Transverse colon (tissue), 4 donors: ENCODE measurements at regions not wholly inside any gene's neighbourhood (a gene's known extent, or its start where the extent isn't known, plus 50 kb on each side); places are given as distances from the start of the nearest gene placed in this dataset.

Experiments
- DNase-seq: peaks from one replicate; pipeline ENCODE4 v3.0.0-alpha.2; 2019
- H3K27ac ChIP-seq, 4 donors: fragments of 200-600 bp; sonication (generic); 2 replicates each; pipeline ENCODE4 v1.5.1; 2016 to 2018; ENCODE audit warnings: inconsistent platforms in 4 of 4
- H3K27me3 ChIP-seq: fragments of 200-600 bp; sonication (generic); 2 replicates; pipeline ENCODE4 v1.5.1; 2017; ENCODE audit warnings: inconsistent platforms
- H3K36me3 ChIP-seq, 4 donors: fragments of 200-600 bp; sonication (generic); 2 replicates each; pipeline ENCODE4 v1.5.1; 2017 to 2019; ENCODE audit warnings: inconsistent platforms in 4 of 4
- H3K4me1 ChIP-seq, 4 donors: fragments of 200-600 bp; sonication (generic); 2 replicates each; pipeline ENCODE4 v1.5.1; 2017 to 2020; ENCODE audit warnings: inconsistent platforms in 4 of 4
- H3K4me3 ChIP-seq, 4 donors: fragments of 200-600 bp; sonication (generic); 1 replicate in 1 of 4; 2 replicates in 3 of 4; pipeline versions ENCODE4 v1.5.1 to v1.6.1; 2017 to 2019; ENCODE audit warnings: inconsistent platforms in 4 of 4
- H3K9me3 ChIP-seq, 2 donors: fragments of 200-600 bp; sonication (generic); 2 replicates each; pipeline ENCODE4 v1.5.1; 2017 to 2019; ENCODE audit warnings: inconsistent platforms in 2 of 2
- CTCF ChIP-seq, 5 experiments: fragments of 200-600 bp in 3 of 5; fragments of 450-650 bp in 2 of 5; sonication (generic) in 3 of 5; IDR thresholded peaks; 1 replicate in 2 of 5; 2 replicates in 3 of 5; pipeline ENCODE4 v1.5.1; 2016 to 2017; ENCODE audit warnings: antibody characterized with exemption in 5 of 5, inconsistent platforms in 3 of 5, mild to moderate bottlenecking in 2 of 5, moderate library complexity in 1 of 5
- EP300 ChIP-seq: sonication (generic); formaldehyde crosslinking; IDR thresholded peaks from one replicate; pipeline ENCODE4 v1.6.1; 2017; ENCODE audit warnings: antibody characterized with exemption, low read depth
- POLR2A ChIP-seq: fragments of 450-650 bp; IDR thresholded peaks from one replicate; pipeline ENCODE4 v1.6.1; 2016; ENCODE audit warnings: antibody characterized with exemption, mild to moderate bottlenecking, moderate library complexity
- POLR2AphosphoS5 ChIP-seq, 3 donors: sonication (generic); formaldehyde crosslinking; IDR thresholded peaks; one replicate each; pipeline ENCODE4 v1.6.1; 2016; ENCODE audit warnings: antibody characterized with exemption in 3 of 3
- WGBS, 2 donors: methylation state at CpG; one replicate each; pipeline ENCODE4 v1.1.5; 2018; ENCODE audit warnings: low coverage in 1 of 2; 5-methylcytosine and 5-hydroxymethylcytosine counted together
- in situ Hi-C, 4 donors: fragments of 200-750 bp; cut with MboI; loops; one replicate each; pipeline versions ENCODE4 v1.15.0 to v1.15.1; 2017; ENCODE audit warnings: low sequenced_read_pairs in 3 of 4, low pct_ligation_motif_present in 1 of 4, low pct_unique_long_range_greater_than_20kb in 1 of 4
- intact Hi-C: fragments of 100-400 bp; cut with DNase I; formaldehyde crosslinking; loops from one replicate; pipeline ENCODE4 v1.15.1; 2023; ENCODE audit warnings: low total_unique reads

- intact Hi-C loops, result no loop called here
Observed at GRCh38 chr2:191582355-191582754, 95.6 kb upstream of the NABP1 start.

DNA sequence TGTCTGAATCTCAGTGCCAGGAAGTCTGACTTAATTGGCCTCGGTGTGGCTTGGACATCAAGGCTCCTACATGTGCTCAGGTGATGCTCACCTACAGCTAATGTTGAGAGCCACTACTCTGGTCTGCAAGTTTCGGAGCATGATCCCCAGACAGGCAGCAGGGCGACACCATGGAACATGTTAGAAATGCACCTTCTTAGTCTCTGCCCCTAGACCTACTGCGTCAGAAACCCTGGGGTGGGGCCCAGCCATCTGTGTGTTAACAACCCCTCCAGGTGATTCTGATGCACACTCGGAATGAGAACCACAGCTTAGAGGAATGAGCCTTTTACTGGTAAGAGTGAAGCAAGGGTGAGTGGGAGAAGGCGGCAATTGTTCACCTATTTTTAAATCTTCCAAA lies 86.9 kb upstream of the NABP1 start:
- Histone ChIP-seq H3K36me3 (no peaks in the 10 kb centered on the region), H3K4me3 (no peak overlapping the region), H3K27ac (no peak overlapping the region), H3K27me3 (no peaks in the 10 kb centered on the region), H3K9me3 (no peaks in the 10 kb centered on the region), H3K4me1 (no peaks in the 10 kb centered on the region)
- WGBS, 2 donors, result 83 to 94% methylated on average over 2 to 6 of the region's 6 CpGs
- in situ Hi-C loops, result no loop called here
- no peak for TF ChIP-seq CTCF (IDR thresholded peaks at IDR 0.05)
- no peak for TF ChIP-seq POLR2A
- TF ChIP-seq POLR2AphosphoS5 (IDR thresholded peaks at IDR 0.05), result no peak
- no peak for TF ChIP-seq EP300
- intact Hi-C loops, result no loop called here
- DNase-seq, result no peak

More at GRCh38 chr2:191582355-191582754, 95.6 kb upstream of the NABP1 start:
- H3K27me3 ChIP-seq, result no peaks in the 10 kb centered on the region
- no peaks in the 10 kb centered on the region for H3K36me3 ChIP-seq
- DNase-seq, result no peak
- no peak overlapping the region for H3K27ac ChIP-seq
- no peaks in the 10 kb centered on the region for H3K9me3 ChIP-seq
- H3K4me3 ChIP-seq, result no peak overlapping the region
- in situ Hi-C loops, result no loop called here
- TF ChIP-seq CTCF (IDR thresholded peaks at IDR 0.05), result no peak
- TF ChIP-seq POLR2AphosphoS5 (IDR thresholded peaks at IDR 0.05), result no peak
- TF ChIP-seq EP300, result no peak
- TF ChIP-seq POLR2A, result no peak
- peaks cover 0 to 5% (median 0%) of the 10 kb centered on the region in 4 donors for H3K4me1 ChIP-seq

- in situ Hi-C loops (no loop called here), intact Hi-C loops (no loop called here)
- H3K27ac ChIP-seq, result no peak overlapping the region
- WGBS, 2 donors, result 75 to 90% methylated on average over 3 to 5 of the region's 5 CpGs
- no peaks in the 10 kb centered on the region for H3K36me3 ChIP-seq
- no peaks in the 10 kb centered on the region for H3K27me3 ChIP-seq
- no peak overlapping the region for H3K4me3 ChIP-seq
- H3K4me1 ChIP-seq, result no peaks in the 10 kb centered on the region
- TF ChIP-seq CTCF (IDR thresholded peaks at IDR 0.05) (no peak), POLR2AphosphoS5 (IDR thresholded peaks at IDR 0.05) (no peak), POLR2A (no peak), EP300 (no peak)
- no peak for DNase-seq
- H3K9me3 ChIP-seq, result no peaks in the 10 kb centered on the region
Observed at GRCh38 chr2:191593622-191594385, 84.1 kb upstream of the NABP1 start.

- TF ChIP-seq POLR2AphosphoS5 (IDR thresholded peaks at IDR 0.05) (no peak), CTCF (IDR thresholded peaks at IDR 0.05) (no peak), EP300 (no peak), POLR2A (no peak)
- Histone ChIP-seq H3K9me3 (no peaks in the 10 kb centered on the region), H3K4me1 (no peaks in the 10 kb centered on the region), H3K27ac (no peak overlapping the region), H3K27me3 (no peaks in the 10 kb centered on the region), H3K4me3 (no peak overlapping the region), H3K36me3 (no peaks in the 10 kb centered on the region)
- intact Hi-C loops (loop anchor here (5.0 kb wide), 1 partner anchor 1945 kb away; no protein-coding TSS in a partner anchor), in situ Hi-C loops (no loop called here)
- DNase-seq, result no peak
- 85 to 94% methylated on average over 8 to 9 of the region's 9 CpGs for WGBS, 2 donors
Observed at GRCh38 chr2:191597186-191597751, 80.7 kb upstream of the NABP1 start.
